SU-DHL-6 (cell line): ENCODE measurements at regions not wholly inside any gene's neighbourhood (a gene's known extent, or its start where the extent isn't known, plus 50 kb on each side); places are given as distances from the start of the nearest gene placed in this dataset.

Experiments used
- H2AFZ ChIP-seq: fragments of 200-600 bp; sonication (generic); 2 replicates; pipeline ENCODE4 v1.6.1; 2014; ENCODE audit warnings: low read depth, mild to moderate bottlenecking, moderate library complexity, mixed read lengths, antibody characterized with exemption, low read length; ENCODE audit not compliant: severe bottlenecking
- H3F3A ChIP-seq: fragments of 200-600 bp; shearing (Covaris generic); 2 replicates; pipeline ENCODE4 v1.6.0; 2016; ENCODE audit warnings: antibody characterized with exemption, mild to moderate bottlenecking; ENCODE audit not compliant: insufficient read depth
- H3K27ac ChIP-seq: fragments of 200-600 bp; sonication (generic); 2 replicates; pipeline ENCODE4 v1.5.1; 2016; ENCODE audit warnings: low read depth, mild to moderate bottlenecking, low read length, moderate library complexity, mixed read lengths
- H3K27me3 ChIP-seq: fragments of 200-600 bp; sonication (generic), shearing (Covaris generic); 2 replicates; pipeline ENCODE4 v1.6.0; 2014; ENCODE audit warnings: mild to moderate bottlenecking, low read length
- H3K36me3 ChIP-seq: fragments of 200-600 bp; sonication (generic); 2 replicates; pipeline ENCODE4 v1.6.1; 2014; ENCODE audit warnings: mild to moderate bottlenecking, low read length, mixed read lengths
- H3K4me2 ChIP-seq: fragments of 300-600, 200-600 bp; shearing (Covaris generic), sonication (generic); 2 replicates; pipeline ENCODE4 v1.6.0; 2014; ENCODE audit warnings: low read length, low read depth, mild to moderate bottlenecking; ENCODE audit not compliant: poor library complexity, severe bottlenecking
- H3K4me3 ChIP-seq: fragments of 200-600 bp; sonication (generic); 2 replicates; pipeline ENCODE4 v1.5.1; 2014; ENCODE audit warnings: antibody characterized with exemption, low read length, mild to moderate bottlenecking, mixed read lengths; ENCODE audit not compliant: insufficient read depth, poor library complexity, severe bottlenecking
- H3K79me2 ChIP-seq: fragments of 200-600 bp; sonication (generic); 2 replicates; pipeline ENCODE4 v1.6.1; 2014; ENCODE audit warnings: mild to moderate bottlenecking, low read length, moderate library complexity; ENCODE audit not compliant: insufficient read depth
- H3K9ac ChIP-seq: fragments of 200-600 bp; sonication (generic); 2 replicates; pipeline ENCODE4 v1.7.0; 2014; ENCODE audit warnings: mild to moderate bottlenecking, low read length
- H3K9me2 ChIP-seq: fragments of 200-600 bp; sonication (generic); replicated peaks from 2 replicates; pipeline ENCODE4 v1.6.1; 2014; ENCODE audit warnings: low read length; ENCODE audit not compliant: insufficient read depth
- H3K9me3 ChIP-seq: fragments of 200-600 bp; sonication (generic); 2 replicates; pipeline ENCODE4 v1.6.1; 2014; ENCODE audit warnings: low read length, mixed read lengths; ENCODE audit not compliant: insufficient read depth
- H4K20me1 ChIP-seq: fragments of 200-600 bp; sonication (generic); 2 replicates; pipeline ENCODE4 v1.6.1; 2014; ENCODE audit warnings: low read depth, mild to moderate bottlenecking, antibody characterized with exemption, low read length, moderate library complexity, mixed read lengths
- CTCF ChIP-seq: fragments of 200-600 bp; sonication (generic); IDR thresholded peaks from one replicate; pipeline ENCODE4 v1.5.1; 2017; ENCODE audit warnings: antibody characterized with exemption, mild to moderate bottlenecking, low read length, moderate library complexity; ENCODE audit not compliant: insufficient read depth, poor library complexity, severe bottlenecking
- EZH2phosphoT487 ChIP-seq: fragments of 200-600 bp; sonication (generic), shearing (Covaris generic); conservative IDR thresholded peaks from 2 replicates; pipeline ENCODE4 v1.6.1; 2018; ENCODE audit warnings: mild to moderate bottlenecking, antibody characterized with exemption, low read length, moderate library complexity, mixed read lengths

GRCh38 chr15:97686324-97686723, 274.2 kb upstream of the ARRDC4 start:
- Histone ChIP-seq H3K27me3 (no peaks in the 10 kb centered on the region), H3K9ac (no peak overlapping the region), H3K9me2 (no peaks in the 10 kb centered on the region), H3K27ac (no peak overlapping the region), H3F3A (no peaks in the 10 kb centered on the region), H3K36me3 (no peaks in the 10 kb centered on the region), H3K4me3 (no peak overlapping the region), H3K79me2 (no peaks in the 10 kb centered on the region), H4K20me1 (no peaks in the 10 kb centered on the region), H2AFZ (no peak overlapping the region), H3K9me3 (no peaks in the 10 kb centered on the region), H3K4me2 (no peak overlapping the region)
- TF ChIP-seq CTCF (no peak), EZH2phosphoT487 (no peak)

- no peak for TF ChIP-seq EZH2phosphoT487
- TF ChIP-seq CTCF = no peak
- no peaks in the 10 kb centered on the region for H3K9me2 ChIP-seq
- H3K36me3 ChIP-seq = no peaks in the 10 kb centered on the region
- H3K27me3 ChIP-seq = no peaks in the 10 kb centered on the region
- H3K4me2 ChIP-seq = no peak overlapping the region
- no peak overlapping the region for H3K9ac ChIP-seq
- no peaks in the 10 kb centered on the region for H4K20me1 ChIP-seq
- H3K27ac ChIP-seq = no peak overlapping the region
- H3K4me3 ChIP-seq = no peak overlapping the region
- H3K79me2 ChIP-seq = no peaks in the 10 kb centered on the region
- H3F3A ChIP-seq = no peaks in the 10 kb centered on the region
- H2AFZ ChIP-seq = no peak overlapping the region
- no peaks in the 10 kb centered on the region for H3K9me3 ChIP-seq
Observed at GRCh38 chr15:97687654-97688053, 272.8 kb upstream of the ARRDC4 start.

- Histone ChIP-seq H4K20me1 (no peaks in the 10 kb centered on the region), H3K27ac (no peak overlapping the region), H3K9me3 (no peaks in the 10 kb centered on the region), H3F3A (no peaks in the 10 kb centered on the region), H3K9ac (no peak overlapping the region), H3K27me3 (no peaks in the 10 kb centered on the region), H3K9me2 (no peaks in the 10 kb centered on the region), H3K36me3 (no peaks in the 10 kb centered on the region), H2AFZ (no peak overlapping the region), H3K79me2 (no peaks in the 10 kb centered on the region), H3K4me2 (no peak overlapping the region), H3K4me3 (no peak overlapping the region)
- TF ChIP-seq EZH2phosphoT487 (no peak), CTCF (no peak)
Observed at GRCh38 chr15:97688177-97688576, 272.3 kb upstream of the ARRDC4 start.
